Liver (tissue), 8 donors: ENCODE measurements at regions not wholly inside any gene's neighbourhood (a gene's known extent, or its start where the extent isn't known, plus 50 kb on each side); places are given as distances from the start of the nearest gene placed in this dataset.

Experiments used
- DNase-seq: peaks from one replicate; pipeline ENCODE4 v3.0.0-alpha.2; 2017; ENCODE audit warnings: low spot score
- H3K27ac ChIP-seq, 2 donors: one replicate each; pipeline ENCODE4 v1.7.0; 2013; ENCODE audit warnings: inconsistent platforms in 2 of 2, low read length in 2 of 2, control low read depth in 1 of 2, low read depth in 1 of 2, mild to moderate bottlenecking in 1 of 2
- H3K27me3 ChIP-seq, 4 donors: one replicate each; pipeline versions ENCODE4 v1.6.1 to v1.7.0; 2013; ENCODE audit warnings: low read length in 3 of 4, inconsistent platforms in 1 of 4, mild to moderate bottlenecking in 1 of 4, moderate library complexity in 1 of 4; ENCODE audit not compliant: control insufficient read depth in 4 of 4, insufficient read depth in 4 of 4
- H3K36me3 ChIP-seq, 4 donors: one replicate each; pipeline versions ENCODE4 v1.6.1 to v1.7.0; 2013; ENCODE audit warnings: low read length in 3 of 4, mild to moderate bottlenecking in 3 of 4, low read depth in 1 of 4, moderate library complexity in 1 of 4; ENCODE audit not compliant: control insufficient read depth in 4 of 4, insufficient read depth in 3 of 4
- H3K4me1 ChIP-seq, 4 donors: one replicate each; pipeline versions ENCODE4 v1.6.1 to v1.7.0; 2013; ENCODE audit warnings: low read length in 3 of 4, mild to moderate bottlenecking in 3 of 4, moderate library complexity in 1 of 4; ENCODE audit not compliant: control insufficient read depth in 4 of 4, insufficient read depth in 4 of 4
- H3K4me3 ChIP-seq, 3 donors: one replicate each; pipeline versions ENCODE4 v1.6.1 to v1.7.0; 2013; ENCODE audit warnings: low read length in 3 of 3, control low read depth in 1 of 3, low read depth in 1 of 3, mild to moderate bottlenecking in 1 of 3
- H3K9ac ChIP-seq, 2 donors: one replicate each; pipeline ENCODE4 v1.7.0; 2013; ENCODE audit warnings: low read length in 2 of 2, mild to moderate bottlenecking in 2 of 2, moderate library complexity in 2 of 2, control low read depth in 1 of 2, low read depth in 1 of 2
- H3K9me3 ChIP-seq, 4 donors: one replicate each; pipeline versions ENCODE4 v1.6.1 to v1.7.0; 2013; ENCODE audit warnings: low read length in 3 of 4; ENCODE audit not compliant: control insufficient read depth in 4 of 4
- EGR1 ChIP-seq, 2 donors: IDR thresholded peaks; 2 replicates each; pipeline ENCODE4 v1.6.1; 2016 to 2018; ENCODE audit warnings: antibody characterized with exemption in 2 of 2, low read depth in 2 of 2
- FOXA1 ChIP-seq: IDR thresholded peaks from 2 replicates; pipeline ENCODE4 v1.6.1; 2016; ENCODE audit warnings: antibody characterized with exemption
- FOXA2 ChIP-seq: IDR thresholded peaks from 2 replicates; pipeline ENCODE4 v1.6.1; 2016; ENCODE audit warnings: antibody characterized with exemption
- GABPA ChIP-seq, 2 donors: IDR thresholded peaks in 1 of 2; conservative IDR thresholded peaks in 1 of 2; 2 replicates each; pipeline ENCODE4 v1.6.1; 2016; ENCODE audit warnings: antibody characterized with exemption in 2 of 2, mild to moderate bottlenecking in 1 of 2, moderate library complexity in 1 of 2
- HNF4A ChIP-seq, 2 donors: conservative IDR thresholded peaks; 2 replicates each; pipeline ENCODE4 v1.6.1; 2016; ENCODE audit warnings: antibody characterized with exemption in 2 of 2, mild to moderate bottlenecking in 2 of 2
- HNF4G ChIP-seq: IDR thresholded peaks from 2 replicates; pipeline ENCODE4 v1.6.1; 2016; ENCODE audit warnings: antibody characterized with exemption
- JUND ChIP-seq, 2 donors: IDR thresholded peaks; 2 replicates each; pipeline ENCODE4 v1.6.1; 2016; ENCODE audit warnings: antibody characterized with exemption in 2 of 2
- NR2F2 ChIP-seq: IDR thresholded peaks from 2 replicates; pipeline ENCODE4 v1.6.1; 2016; ENCODE audit warnings: antibody characterized with exemption
- RAD21 ChIP-seq, 2 donors: IDR thresholded peaks; 2 replicates each; pipeline ENCODE4 v1.6.1; 2016; ENCODE audit warnings: antibody characterized with exemption in 2 of 2, mild to moderate bottlenecking in 2 of 2
- RXRA ChIP-seq, 2 donors: IDR thresholded peaks; 2 replicates each; pipeline ENCODE4 v1.6.1; 2017 to 2018; ENCODE audit warnings: antibody characterized with exemption in 2 of 2, mild to moderate bottlenecking in 1 of 2
- SP1 ChIP-seq: IDR thresholded peaks from 2 replicates; pipeline ENCODE4 v1.6.1; 2018; ENCODE audit warnings: antibody characterized with exemption, mild to moderate bottlenecking
- TAF1 ChIP-seq: conservative IDR thresholded peaks from 2 replicates; pipeline ENCODE4 v1.6.1; 2016; ENCODE audit warnings: antibody characterized with exemption, mild to moderate bottlenecking
- YY1 ChIP-seq: IDR thresholded peaks from 2 replicates; pipeline ENCODE4 v1.6.1; 2016; ENCODE audit warnings: antibody characterized with exemption, mild to moderate bottlenecking
- WGBS: extraction: QIAGEN DNeasy Blood & Tissue Kit; methylation state at CpG from one replicate; pipeline ENCODE4 v1.1.7; 2013; 5-methylcytosine and 5-hydroxymethylcytosine counted together
- TF ChIP-seq, protein P1 (sequence below): IDR thresholded peaks from 2 replicates; pipeline ENCODE4 v1.6.1; 2016; ENCODE audit warnings: antibody characterized with exemption
- TF ChIP-seq, protein P2 (sequence below): IDR thresholded peaks from 2 replicates; pipeline ENCODE4 v1.6.1; 2016; ENCODE audit warnings: antibody characterized with exemption, mild to moderate bottlenecking
- TF ChIP-seq, protein P3 (sequence below): IDR thresholded peaks from 2 replicates; pipeline ENCODE4 v1.6.1; 2016; ENCODE audit warnings: antibody characterized with exemption
- TF ChIP-seq, protein P4 (sequence below): fragments of 150-350 bp; IDR thresholded peaks from 2 replicates; pipeline ENCODE4 v1.5.1; 2017; ENCODE audit warnings: improper control_type of control experiment, low read depth, low read length; ENCODE audit not compliant: missing input control
- TF ChIP-seq, protein P5 (sequence below): IDR thresholded peaks from 2 replicates; pipeline ENCODE4 v1.6.1; 2016; ENCODE audit warnings: antibody characterized with exemption
- donor health status: healthy.
- donor health status: healthy.
- donor health status: healthy.
- donor health status: healthy.
- donor health status: healthy.

DNA sequence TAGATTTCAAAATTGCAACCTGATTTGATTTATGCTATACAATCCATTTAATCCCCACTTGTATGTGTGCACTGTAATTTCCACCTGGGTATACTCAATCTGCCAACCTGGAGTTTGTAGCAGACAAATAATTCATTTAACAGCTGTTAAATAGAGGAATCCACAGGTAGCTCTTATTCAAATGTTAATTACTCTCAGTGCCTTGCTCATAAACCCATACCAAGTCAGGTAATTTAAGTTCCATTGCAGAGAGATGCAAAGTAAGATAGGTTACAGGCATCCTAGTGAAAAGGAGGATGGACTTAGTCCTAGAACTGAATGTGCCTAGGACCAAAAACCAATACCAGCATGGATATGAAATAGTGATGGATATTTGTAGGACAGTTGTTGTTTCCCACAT, 674.2 kb downstream of the TBL1XR1 start:
- H3K9ac ChIP-seq: no peak overlapping the region
- no peak overlapping the region for H3K27ac ChIP-seq
- no peak for TF ChIP-seq FOXA2
- TF ChIP-seq, protein P1, sequence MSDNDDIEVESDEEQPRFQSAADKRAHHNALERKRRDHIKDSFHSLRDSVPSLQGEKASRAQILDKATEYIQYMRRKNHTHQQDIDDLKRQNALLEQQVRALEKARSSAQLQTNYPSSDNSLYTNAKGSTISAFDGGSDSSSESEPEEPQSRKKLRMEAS: no peak
- no peak for TF ChIP-seq RXRA (IDR thresholded peaks at IDR 0.05)
- no peak for TF ChIP-seq YY1
- TF ChIP-seq EGR1 (IDR thresholded peaks at IDR 0.05; ENCODE audit: low read depth in 2 of 2): no peak
- TF ChIP-seq TAF1: no peak
- TF ChIP-seq HNF4G: no peak
- no peak for TF ChIP-seq HNF4A (conservative IDR thresholded peaks at IDR 0.05)
- TF ChIP-seq GABPA (IDR thresholded peaks at IDR 0.05 in 1 of 2, conservative IDR thresholded peaks at IDR 0.05 in 1 of 2): no peak
- TF ChIP-seq, protein P2, sequence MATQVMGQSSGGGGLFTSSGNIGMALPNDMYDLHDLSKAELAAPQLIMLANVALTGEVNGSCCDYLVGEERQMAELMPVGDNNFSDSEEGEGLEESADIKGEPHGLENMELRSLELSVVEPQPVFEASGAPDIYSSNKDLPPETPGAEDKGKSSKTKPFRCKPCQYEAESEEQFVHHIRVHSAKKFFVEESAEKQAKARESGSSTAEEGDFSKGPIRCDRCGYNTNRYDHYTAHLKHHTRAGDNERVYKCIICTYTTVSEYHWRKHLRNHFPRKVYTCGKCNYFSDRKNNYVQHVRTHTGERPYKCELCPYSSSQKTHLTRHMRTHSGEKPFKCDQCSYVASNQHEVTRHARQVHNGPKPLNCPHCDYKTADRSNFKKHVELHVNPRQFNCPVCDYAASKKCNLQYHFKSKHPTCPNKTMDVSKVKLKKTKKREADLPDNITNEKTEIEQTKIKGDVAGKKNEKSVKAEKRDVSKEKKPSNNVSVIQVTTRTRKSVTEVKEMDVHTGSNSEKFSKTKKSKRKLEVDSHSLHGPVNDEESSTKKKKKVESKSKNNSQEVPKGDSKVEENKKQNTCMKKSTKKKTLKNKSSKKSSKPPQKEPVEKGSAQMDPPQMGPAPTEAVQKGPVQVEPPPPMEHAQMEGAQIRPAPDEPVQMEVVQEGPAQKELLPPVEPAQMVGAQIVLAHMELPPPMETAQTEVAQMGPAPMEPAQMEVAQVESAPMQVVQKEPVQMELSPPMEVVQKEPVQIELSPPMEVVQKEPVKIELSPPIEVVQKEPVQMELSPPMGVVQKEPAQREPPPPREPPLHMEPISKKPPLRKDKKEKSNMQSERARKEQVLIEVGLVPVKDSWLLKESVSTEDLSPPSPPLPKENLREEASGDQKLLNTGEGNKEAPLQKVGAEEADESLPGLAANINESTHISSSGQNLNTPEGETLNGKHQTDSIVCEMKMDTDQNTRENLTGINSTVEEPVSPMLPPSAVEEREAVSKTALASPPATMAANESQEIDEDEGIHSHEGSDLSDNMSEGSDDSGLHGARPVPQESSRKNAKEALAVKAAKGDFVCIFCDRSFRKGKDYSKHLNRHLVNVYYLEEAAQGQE: no peak
- no peak for TF ChIP-seq RAD21 (IDR thresholded peaks at IDR 0.05)
- TF ChIP-seq, protein P3, sequence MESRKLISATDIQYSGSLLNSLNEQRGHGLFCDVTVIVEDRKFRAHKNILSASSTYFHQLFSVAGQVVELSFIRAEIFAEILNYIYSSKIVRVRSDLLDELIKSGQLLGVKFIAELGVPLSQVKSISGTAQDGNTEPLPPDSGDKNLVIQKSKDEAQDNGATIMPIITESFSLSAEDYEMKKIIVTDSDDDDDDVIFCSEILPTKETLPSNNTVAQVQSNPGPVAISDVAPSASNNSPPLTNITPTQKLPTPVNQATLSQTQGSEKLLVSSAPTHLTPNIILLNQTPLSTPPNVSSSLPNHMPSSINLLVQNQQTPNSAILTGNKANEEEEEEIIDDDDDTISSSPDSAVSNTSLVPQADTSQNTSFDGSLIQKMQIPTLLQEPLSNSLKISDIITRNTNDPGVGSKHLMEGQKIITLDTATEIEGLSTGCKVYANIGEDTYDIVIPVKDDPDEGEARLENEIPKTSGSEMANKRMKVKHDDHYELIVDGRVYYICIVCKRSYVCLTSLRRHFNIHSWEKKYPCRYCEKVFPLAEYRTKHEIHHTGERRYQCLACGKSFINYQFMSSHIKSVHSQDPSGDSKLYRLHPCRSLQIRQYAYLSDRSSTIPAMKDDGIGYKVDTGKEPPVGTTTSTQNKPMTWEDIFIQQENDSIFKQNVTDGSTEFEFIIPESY: no peak
- TF ChIP-seq, protein P4, sequence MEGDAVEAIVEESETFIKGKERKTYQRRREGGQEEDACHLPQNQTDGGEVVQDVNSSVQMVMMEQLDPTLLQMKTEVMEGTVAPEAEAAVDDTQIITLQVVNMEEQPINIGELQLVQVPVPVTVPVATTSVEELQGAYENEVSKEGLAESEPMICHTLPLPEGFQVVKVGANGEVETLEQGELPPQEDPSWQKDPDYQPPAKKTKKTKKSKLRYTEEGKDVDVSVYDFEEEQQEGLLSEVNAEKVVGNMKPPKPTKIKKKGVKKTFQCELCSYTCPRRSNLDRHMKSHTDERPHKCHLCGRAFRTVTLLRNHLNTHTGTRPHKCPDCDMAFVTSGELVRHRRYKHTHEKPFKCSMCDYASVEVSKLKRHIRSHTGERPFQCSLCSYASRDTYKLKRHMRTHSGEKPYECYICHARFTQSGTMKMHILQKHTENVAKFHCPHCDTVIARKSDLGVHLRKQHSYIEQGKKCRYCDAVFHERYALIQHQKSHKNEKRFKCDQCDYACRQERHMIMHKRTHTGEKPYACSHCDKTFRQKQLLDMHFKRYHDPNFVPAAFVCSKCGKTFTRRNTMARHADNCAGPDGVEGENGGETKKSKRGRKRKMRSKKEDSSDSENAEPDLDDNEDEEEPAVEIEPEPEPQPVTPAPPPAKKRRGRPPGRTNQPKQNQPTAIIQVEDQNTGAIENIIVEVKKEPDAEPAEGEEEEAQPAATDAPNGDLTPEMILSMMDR: no peak
- TF ChIP-seq SP1: no peak
- TF ChIP-seq, protein P5, sequence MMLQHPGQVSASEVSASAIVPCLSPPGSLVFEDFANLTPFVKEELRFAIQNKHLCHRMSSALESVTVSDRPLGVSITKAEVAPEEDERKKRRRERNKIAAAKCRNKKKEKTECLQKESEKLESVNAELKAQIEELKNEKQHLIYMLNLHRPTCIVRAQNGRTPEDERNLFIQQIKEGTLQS: no peak
- TF ChIP-seq NR2F2: no peak
- no peak for TF ChIP-seq JUND (IDR thresholded peaks at IDR 0.05)
- no peak for TF ChIP-seq FOXA1
- no peak overlapping the region for H3K4me3 ChIP-seq
- no peaks in the 10 kb centered on the region for H3K36me3 ChIP-seq
- peaks cover 0 to 1% (median 0%) of the 10 kb centered on the region in 4 donors for H3K9me3 ChIP-seq
- DNase-seq: no peak
- H3K4me1 ChIP-seq: no peaks in the 10 kb centered on the region
- H3K27me3 ChIP-seq: no peaks in the 10 kb centered on the region

DNA sequence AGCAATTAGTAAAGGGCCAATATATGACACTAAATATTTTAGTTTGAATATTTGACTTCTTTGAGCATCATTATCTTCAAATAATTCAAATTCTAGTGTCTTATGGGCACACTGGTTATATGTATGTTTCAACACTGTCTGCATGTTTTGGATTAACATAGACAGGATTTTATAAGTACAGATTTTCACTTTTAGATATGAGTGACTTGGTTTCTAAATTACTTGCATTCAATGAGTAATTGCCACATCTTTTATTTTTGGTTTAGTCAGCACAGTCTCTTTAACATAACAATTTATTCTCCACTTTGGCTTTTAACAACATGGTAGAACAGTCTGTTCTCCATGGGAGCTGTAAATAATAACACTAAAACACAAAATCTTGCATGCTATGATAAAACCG, 674.8 kb downstream of the TBL1XR1 start:
- no peak overlapping the region for H3K4me3 ChIP-seq
- H3K36me3 ChIP-seq: no peaks in the 10 kb centered on the region
- no peaks in the 10 kb centered on the region for H3K4me1 ChIP-seq
- peaks cover 0 to 1% (median 0%) of the 10 kb centered on the region in 4 donors for H3K9me3 ChIP-seq
- no peak for DNase-seq
- no peaks in the 10 kb centered on the region for H3K27me3 ChIP-seq
- H3K27ac ChIP-seq: no peak overlapping the region
- no peak overlapping the region for H3K9ac ChIP-seq
- 68% methylated on average over 1 of the region's 1 CpG for WGBS
- TF ChIP-seq HNF4G: no peak
- TF ChIP-seq RXRA (IDR thresholded peaks at IDR 0.05): no peak
- TF ChIP-seq, protein P1: no peak
- no peak for TF ChIP-seq FOXA1
- no peak for TF ChIP-seq HNF4A (conservative IDR thresholded peaks at IDR 0.05)
- TF ChIP-seq, protein P3: no peak
- TF ChIP-seq GABPA (IDR thresholded peaks at IDR 0.05 in 1 of 2, conservative IDR thresholded peaks at IDR 0.05 in 1 of 2): no peak
- TF ChIP-seq, protein P5: no peak
- TF ChIP-seq, protein P2: no peak
- TF ChIP-seq EGR1 (IDR thresholded peaks at IDR 0.05; ENCODE audit: low read depth in 2 of 2): no peak
- TF ChIP-seq JUND (IDR thresholded peaks at IDR 0.05): no peak
